AML-193 (cell line): ENCODE measurements at regions not wholly inside any gene's neighbourhood (a gene's known extent, or its start where the extent isn't known, plus 50 kb on each side); places are given as distances from the start of the nearest gene placed in this dataset.
A peak's percentile ranks its signal among the peaks of the same experiment; 100 is the strongest.

ENCODE experiments used
- DNase-seq, 2 experiments: peaks; one replicate each; lab custom pipeline; 2025; lab: John Stamatoyannopoulos, UW

- DNase-seq: no peak
These were observed 119.7 kb upstream of the PRDM1 start for GRCh38 chr6:105966481-105966880.

DNA sequence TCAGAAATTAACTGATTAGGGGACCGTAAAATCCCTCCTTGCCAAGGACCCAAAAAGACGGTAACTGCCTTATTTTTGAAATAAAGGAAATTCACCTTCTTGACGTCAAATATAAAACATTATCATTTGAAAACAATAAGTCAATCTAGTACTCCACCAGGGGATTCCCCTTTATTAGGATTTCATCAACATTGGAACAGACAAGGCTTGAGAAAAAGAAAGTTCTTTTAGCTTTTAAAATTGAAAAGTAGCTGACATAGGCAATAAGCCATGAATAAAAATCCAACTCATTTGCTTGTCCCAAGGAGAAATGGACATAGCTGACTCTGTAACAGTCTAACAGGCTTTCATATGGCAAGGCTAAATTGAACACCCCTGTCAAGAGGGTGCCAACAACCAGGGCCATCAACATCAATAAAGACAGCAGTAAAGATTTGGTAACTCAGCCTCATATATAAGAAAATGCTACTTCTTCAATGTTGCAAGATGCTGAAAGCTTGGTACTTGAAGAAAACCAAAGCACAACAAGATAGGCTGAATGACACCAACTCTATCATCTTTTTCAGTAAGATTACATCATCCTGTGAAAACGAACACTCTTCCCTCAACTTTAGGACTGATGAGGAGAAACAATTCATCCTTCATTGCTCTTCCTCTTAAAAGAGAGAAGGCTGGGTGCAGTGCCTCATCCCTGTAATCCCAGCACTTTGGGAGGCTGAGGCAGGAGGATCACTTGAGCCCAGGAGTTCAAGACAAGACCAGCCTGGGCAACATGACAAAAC lies 121.0 kb upstream of the PRDM1 start:
- no peak for DNase-seq

DNA sequence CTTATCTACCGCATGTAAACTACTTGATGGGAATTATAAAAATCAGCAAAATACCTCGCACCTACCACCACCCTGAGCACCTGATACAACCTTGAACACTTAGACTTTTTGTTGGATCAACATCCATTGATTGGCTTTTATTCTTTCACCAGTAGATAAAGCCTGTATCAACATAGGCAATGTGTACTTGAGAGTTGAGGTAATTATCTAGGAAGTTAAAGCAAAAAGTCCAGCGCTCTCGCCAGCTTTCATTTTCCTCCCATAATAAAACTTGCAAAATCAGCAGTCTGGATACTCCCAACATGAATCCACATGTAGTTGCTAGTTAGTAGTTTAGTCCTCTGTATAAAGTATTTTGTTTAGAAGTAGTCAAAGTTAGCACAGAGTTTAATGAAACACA lies 132.0 kb upstream of the PRDM1 start:
- DNase-seq: no peak

- DNase-seq: peak; percentile 76 to 82
These were observed 133.1 kb upstream of the PRDM1 start for GRCh38 chr6:105952772-105953690.

- DNase-seq: no peak
These were observed 133.8 kb upstream of the PRDM1 start for GRCh38 chr6:105952326-105952725.

- no peak for DNase-seq
These were observed 134.8 kb upstream of the PRDM1 start for GRCh38 chr6:105951322-105951721.

DNA sequence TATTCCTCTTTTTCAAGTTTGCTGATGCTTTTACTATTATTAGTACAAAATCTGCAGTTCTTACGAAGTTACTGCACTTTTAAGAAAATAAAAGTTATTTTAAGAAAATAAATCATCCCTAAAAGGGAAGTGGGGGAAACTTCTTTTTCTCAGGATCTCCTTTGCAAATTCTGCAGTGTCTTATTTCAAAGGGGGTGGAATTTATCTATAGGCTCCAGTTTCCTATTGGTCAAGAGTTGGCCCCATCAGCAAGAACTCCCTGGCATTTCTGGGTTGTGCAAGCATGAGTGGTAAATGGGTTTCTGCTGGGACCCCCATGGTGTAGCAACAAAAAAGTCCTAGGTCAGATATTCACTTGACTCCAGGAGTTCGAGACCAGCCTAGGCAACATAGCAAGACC lies 136.3 kb upstream of the PRDM1 start:
- no peak for DNase-seq

DNA sequence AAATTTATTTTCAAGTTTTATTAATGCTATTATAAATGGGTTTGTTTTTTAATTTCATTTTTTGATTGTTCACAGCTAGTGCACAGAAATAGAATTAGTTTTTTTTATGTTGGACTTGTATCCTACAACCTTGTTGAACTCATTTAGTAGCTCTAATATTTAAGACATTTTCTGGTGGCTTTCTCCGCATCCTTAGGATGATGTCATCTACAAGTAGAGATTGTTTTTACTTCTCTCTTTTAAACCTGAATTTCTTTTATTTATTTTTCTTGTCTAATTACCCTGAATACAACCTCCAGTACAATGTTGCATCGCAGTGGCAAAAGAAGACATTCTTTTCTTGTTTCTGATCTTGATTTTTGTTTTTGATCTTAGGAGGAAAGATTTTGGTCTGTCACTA lies 142.6 kb upstream of the PRDM1 start:
- no peak for DNase-seq

- DNase-seq: no peak
These were observed 144.3 kb upstream of the PRDM1 start for GRCh38 chr6:105941621-105942412.

- DNase-seq: no peak
These were observed 145.1 kb upstream of the PRDM1 start for GRCh38 chr6:105940990-105941389.

GRCh38 chr6:105936972-105937371 lies 149.2 kb upstream of the PRDM1 start:
- DNase-seq: no peak

DNA sequence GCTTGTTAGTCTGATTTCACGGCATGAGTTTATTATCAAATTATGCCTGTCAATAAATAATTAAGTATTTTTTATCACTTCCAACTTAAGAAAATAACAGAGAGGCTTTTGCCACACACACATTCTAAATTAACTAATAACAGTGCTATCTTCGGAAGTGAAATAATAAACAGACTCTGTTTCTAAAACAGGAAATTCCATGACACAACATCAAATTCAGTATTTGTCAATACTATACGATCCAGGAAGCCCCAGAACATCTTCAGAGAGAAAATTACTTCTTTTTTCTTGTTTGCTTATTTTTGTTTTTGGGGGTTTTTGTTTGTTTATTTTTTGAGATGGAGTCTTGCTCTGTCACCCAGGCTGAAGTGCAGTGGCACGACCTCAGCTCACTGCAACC lies 150.7 kb upstream of the PRDM1 start:
- no peak for DNase-seq

- no peak for DNase-seq
These were observed 151.4 kb upstream of the PRDM1 start for GRCh38 chr6:105934708-105935107.

- DNase-seq: no peak
These were observed 153.7 kb upstream of the PRDM1 start for GRCh38 chr6:105932440-105932839.

- DNase-seq: no peak
These were observed 156.5 kb upstream of the PRDM1 start for GRCh38 chr6:105929626-105930025.

DNA sequence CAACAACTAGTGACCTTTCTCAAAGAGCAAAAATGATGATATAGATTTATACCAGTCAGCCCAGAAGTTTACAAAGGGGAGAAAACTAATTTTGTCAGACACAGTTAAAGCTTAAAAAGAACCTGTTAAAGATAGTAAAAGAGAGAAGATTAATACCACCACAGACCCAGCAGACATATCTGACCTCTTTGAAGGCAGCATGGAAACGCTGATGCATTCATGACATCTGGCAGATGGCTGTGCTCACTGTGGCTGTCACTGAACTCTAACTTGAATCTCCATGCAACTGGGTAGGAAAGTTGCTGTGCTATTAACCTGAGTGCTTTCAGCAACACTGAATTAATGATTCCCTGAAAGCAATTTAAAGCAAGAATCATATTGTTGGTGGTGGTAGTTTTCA lies 159.8 kb upstream of the PRDM1 start:
- no peak for DNase-seq

GRCh38 chr6:105925706-105926105 lies 160.4 kb upstream of the PRDM1 start:
- DNase-seq: no peak

- DNase-seq: no peak
These were observed 164.4 kb upstream of the PRDM1 start for GRCh38 chr6:105921781-105922180.

- no peak for DNase-seq
These were observed 166.1 kb upstream of the PRDM1 start for GRCh38 chr6:105920071-105920470.

DNA sequence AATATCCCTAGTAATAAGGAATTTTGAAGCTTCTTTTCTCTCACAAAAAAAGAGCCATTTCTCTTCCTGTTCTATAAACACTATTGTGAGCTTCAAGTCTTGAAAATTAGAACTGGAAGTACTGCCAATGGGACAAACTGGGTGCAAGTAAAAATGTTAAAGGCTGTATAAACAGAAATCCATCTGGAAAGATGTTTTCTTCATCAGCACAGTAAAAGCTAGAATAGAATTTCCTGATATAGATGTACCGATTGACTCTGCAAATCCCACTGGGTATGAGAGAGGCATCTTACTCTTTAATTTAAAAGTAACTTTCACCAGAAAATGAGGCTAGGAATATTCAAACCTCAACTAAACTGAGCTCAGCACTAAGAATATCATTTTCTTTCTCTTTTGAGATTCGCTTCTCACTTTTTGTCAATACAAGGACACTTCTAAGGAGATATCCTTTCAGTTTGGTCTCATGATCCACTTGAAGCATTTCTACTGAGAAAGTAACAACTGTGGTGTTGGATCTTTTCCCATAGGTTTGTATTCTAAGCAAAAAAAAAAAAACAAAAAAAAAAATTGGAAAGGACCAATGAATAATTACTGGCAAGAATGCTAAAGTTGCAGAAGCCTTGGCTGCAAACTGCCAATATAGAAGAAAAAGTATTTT lies 169.0 kb upstream of the PRDM1 start:
- no peak for DNase-seq

DNA sequence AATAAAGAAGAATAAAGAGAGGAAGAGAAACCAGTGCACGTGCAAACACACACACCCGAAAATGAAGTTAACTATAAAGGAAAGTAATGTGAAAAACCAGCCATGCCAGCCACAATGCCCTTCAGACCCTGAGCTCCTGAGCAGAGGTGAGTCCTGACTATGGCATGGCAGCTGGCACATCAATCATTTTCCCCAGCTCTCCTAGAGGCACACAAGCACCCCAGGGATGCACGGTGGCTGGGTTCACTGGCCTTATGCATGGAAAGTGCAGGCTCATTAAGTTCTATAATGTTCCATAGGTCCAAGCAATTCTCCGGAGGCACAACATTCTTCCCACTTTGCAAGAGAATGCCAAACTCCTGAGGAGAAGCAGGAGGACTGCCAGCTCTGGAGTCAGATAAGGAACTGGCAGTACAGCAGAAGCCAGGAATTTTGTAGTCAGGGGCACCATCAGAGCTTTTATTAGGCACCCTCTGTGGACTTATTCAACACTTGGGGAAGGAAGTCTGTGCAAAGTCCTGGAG lies 175.0 kb upstream of the PRDM1 start:
- no peak for DNase-seq

DNA sequence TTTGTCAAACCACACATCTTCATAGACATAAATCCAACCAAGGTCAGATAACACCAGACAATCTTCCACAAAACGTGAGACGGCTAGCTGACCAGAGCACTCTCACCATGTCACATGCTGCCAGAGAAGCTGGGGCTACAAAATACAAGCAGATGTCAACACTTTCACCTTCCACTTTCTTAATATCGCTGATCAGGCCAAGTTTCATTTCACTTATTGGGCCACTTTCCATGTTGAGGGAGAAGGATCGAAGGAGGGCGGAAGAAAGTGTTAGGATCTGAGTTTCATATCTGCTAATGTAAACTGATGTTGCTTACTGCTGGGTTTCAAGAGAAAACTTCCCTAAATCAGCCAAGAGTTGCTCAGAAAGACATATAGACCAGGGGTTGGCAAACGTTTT lies 177.0 kb upstream of the PRDM1 start:
- no peak for DNase-seq
